AG09309 (cell line): ENCODE measurements at regions not wholly inside any gene's neighbourhood (a gene's known extent, or its start where the extent isn't known, plus 50 kb on each side); places are given as distances from the start of the nearest gene placed in this dataset.

Experiments
- DNase-seq: peaks from one replicate; pipeline ENCODE4 v3.0.0-alpha.2; 2010; ENCODE audit warnings: low read depth
- H3K4me3 ChIP-seq: 2 replicates; pipeline ENCODE4 v1.5.1; 2011; ENCODE audit warnings: mild to moderate bottlenecking, low read depth, low read length, moderate library complexity; ENCODE audit not compliant: control insufficient read depth
- TF ChIP-seq, protein P1 (sequence below): IDR thresholded peaks from 2 replicates; pipeline ENCODE4 v1.5.1; 2011; ENCODE audit warnings: mild to moderate bottlenecking, low read depth, low read length, inconsistent platforms; ENCODE audit not compliant: insufficient read depth, control insufficient read depth; ENCODE audit errors: missing control alignments

DNA sequence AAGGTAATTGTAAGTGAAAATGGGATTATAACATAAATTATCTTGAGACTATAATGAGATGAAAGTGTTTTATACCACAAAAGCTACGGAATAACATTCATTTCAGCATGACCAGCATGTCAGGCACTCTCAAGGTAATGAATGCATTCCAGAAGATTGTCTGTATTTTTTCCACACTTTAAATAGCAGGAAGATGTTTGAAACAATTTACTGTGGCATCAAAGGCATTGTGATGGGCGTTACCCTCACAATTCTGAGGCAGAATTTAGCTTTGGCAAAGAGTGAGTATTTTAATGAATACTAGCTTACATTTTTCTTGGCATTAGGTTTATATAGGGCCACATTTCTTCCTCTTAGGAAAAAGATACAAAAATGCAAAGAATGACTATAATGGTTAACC lies 627.2 kb downstream of the BCKDHB start:
- TF ChIP-seq, protein P1, sequence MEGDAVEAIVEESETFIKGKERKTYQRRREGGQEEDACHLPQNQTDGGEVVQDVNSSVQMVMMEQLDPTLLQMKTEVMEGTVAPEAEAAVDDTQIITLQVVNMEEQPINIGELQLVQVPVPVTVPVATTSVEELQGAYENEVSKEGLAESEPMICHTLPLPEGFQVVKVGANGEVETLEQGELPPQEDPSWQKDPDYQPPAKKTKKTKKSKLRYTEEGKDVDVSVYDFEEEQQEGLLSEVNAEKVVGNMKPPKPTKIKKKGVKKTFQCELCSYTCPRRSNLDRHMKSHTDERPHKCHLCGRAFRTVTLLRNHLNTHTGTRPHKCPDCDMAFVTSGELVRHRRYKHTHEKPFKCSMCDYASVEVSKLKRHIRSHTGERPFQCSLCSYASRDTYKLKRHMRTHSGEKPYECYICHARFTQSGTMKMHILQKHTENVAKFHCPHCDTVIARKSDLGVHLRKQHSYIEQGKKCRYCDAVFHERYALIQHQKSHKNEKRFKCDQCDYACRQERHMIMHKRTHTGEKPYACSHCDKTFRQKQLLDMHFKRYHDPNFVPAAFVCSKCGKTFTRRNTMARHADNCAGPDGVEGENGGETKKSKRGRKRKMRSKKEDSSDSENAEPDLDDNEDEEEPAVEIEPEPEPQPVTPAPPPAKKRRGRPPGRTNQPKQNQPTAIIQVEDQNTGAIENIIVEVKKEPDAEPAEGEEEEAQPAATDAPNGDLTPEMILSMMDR = no peak
- no peak for DNase-seq
- no peak overlapping the region for H3K4me3 ChIP-seq

DNA sequence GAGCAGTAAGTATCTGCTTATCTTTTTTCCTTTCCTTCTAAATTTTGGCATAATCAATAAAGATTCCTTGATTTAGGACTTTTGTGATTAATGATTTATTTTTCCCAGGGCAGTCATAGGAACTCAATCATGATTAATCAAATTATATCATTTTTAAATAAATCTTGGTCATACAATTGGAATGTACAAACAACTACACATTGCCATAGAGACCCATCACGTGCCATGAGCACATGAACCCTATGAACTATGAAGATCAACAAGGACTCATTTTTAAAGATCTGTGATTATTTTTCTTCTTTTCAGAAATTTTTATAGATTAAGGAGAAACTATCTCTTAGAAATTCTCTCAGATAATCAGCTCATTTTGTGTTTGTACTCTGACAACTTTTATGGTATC lies 622.4 kb downstream of the BCKDHB start:
- H3K4me3 ChIP-seq = no peak overlapping the region
- DNase-seq = no peak
- TF ChIP-seq, protein P1 = no peak

DNA sequence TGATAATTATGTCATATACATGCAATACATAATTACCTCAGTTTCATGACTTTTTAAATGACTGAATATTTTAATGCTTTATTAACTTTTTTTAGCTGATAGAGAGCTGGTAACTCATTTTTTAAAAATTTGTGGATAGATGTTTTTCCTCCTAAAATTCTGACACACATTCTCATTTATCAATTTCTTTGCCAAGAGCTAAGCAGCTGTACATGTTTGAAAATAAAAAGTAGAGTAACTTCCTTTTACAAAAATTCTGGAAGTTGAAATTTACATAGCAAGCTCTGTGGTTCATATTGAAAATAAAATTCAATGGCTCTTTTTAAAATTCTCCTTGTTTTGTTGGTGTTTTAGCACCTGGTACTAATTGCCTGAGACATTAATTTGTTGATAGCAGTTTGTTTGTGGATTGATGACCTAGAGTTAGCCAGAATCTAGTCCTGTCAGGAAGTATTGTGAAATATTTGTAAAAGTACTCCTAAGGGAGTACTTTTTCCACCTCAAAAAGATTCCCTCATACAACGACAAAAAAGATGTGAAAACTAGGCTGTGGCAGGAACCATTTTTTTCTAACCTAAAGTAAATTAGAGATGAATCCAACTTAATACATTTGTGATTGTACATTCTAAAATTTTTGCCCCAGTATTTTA lies 621.8 kb downstream of the BCKDHB start:
- no peak overlapping the region for H3K4me3 ChIP-seq
- TF ChIP-seq, protein P1 = no peak
- DNase-seq = no peak

DNA sequence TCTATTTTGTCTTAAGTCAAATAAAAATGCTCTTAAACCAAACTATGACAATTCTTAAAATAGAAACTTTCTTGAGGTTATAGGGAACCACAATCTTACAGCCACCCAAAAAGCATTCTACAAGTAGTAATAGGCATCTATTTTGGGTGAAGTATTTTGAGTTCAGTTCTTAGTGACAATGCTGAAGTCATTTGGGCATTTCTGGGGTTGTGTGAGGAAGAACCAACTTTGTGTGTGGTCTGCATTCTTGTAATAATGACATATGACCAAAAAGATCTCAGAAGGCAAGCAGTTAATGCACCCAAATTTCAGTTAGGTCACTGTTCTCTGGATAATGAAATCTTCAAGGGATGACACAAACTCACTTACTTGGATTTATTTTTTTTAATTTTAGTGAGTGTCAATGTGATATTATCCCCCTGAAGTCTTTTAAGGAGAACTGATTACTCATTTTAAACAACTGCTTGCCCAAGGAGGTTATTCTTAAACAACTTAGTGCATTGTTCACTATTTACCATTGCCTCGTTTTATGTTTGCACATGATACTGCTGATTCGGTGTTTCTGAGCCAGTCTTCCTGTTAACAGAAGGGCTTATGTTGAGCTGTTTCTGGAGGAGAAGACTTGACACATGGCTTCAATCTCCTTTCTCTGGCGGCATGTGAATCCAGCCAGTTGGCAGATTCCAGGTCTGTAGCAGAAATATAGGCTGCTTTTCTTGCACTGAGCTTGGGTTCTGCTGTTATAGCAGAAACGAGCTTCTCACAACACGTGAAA lies 618.9 kb downstream of the BCKDHB start:
- DNase-seq = no peak
- TF ChIP-seq, protein P1 = no peak
- H3K4me3 ChIP-seq = no peak overlapping the region

DNA sequence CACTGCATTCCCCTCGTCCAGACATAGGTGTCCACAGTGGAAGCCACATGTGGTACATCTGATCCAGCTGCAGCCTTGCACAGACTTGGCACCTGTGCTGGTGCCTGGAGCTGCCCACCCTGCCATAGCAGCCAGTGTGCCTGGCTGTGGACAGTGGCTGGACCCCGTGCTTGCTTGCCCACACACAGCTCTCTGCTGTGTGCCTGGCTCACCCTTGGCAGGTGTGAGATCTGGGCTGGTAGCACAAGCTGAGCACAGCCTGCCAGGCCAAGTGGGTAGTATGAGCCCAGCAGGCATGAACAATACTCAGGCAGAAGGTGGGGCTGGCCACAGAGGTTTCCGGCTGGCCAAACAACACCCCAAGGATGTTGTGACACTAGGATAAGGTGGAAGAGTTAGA lies 614.4 kb downstream of the BCKDHB start:
- no peak overlapping the region for H3K4me3 ChIP-seq
- no peak for DNase-seq
- TF ChIP-seq, protein P1 = no peak

DNA sequence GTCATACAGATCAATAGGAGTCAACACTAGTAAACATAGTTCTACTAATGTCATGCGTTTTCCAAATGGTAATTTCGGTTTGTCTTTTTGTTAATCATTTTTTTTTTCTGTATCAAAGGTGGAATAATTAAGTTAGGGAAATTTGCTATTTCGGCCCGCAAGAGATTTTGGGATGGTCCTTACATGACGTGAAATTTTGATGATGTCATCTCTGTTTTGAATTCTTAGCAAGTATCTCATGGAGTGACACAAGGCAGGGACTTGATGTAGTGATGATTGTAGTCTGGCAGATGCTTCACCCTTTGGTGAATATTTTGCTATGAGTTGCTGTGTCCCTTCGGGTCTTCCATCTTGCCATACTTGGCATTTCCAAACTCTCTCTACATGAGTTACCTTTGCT lies 608.0 kb downstream of the BCKDHB start:
- DNase-seq = no peak
- TF ChIP-seq, protein P1 = no peak
- no peak overlapping the region for H3K4me3 ChIP-seq
